HL-60 (cell line): ENCODE measurements at regions not wholly inside any gene's neighbourhood (a gene's known extent, or its start where the extent isn't known, plus 50 kb on each side); places are given as distances from the start of the nearest gene placed in this dataset.

Experiments
- DNase-seq, 2 experiments: peaks; one replicate each; pipeline ENCODE4 v3.0.0-alpha.2; 2010 to 2020; ENCODE audit warnings: low read depth in 1 of 2, low spot score in 1 of 2
- H3K27ac ChIP-seq: fragments of 250-450 bp; sonication (Bioruptor Pico); replicated peaks from 2 replicates; pipeline ENCODE4 v1.5.1; 2020; ENCODE audit warnings: mild to moderate bottlenecking, moderate library complexity
- H3K27me3 ChIP-seq: fragments of 250-450 bp; sonication (Bioruptor Pico); 2 replicates; pipeline ENCODE4 v1.5.1; 2021; ENCODE audit warnings: mild to moderate bottlenecking, moderate library complexity; ENCODE audit not compliant: insufficient read depth, poor library complexity, severe bottlenecking
- H3K4me3 ChIP-seq: replicated peaks from 2 replicates; pipeline ENCODE4 v1.5.1; 2011; ENCODE audit warnings: mild to moderate bottlenecking, control low read depth, low read length; ENCODE audit not compliant: insufficient read depth
- CTCF ChIP-seq: IDR thresholded peaks from one replicate; pipeline ENCODE4 v1.5.1; 2011; ENCODE audit warnings: low read length, control low read depth, inconsistent platforms; ENCODE audit not compliant: insufficient read depth
- GABPA ChIP-seq: IDR thresholded peaks from 2 replicates; pipeline ENCODE4 v1.6.1; 2012; ENCODE audit warnings: low read depth
- POLR2AphosphoS5 ChIP-seq: IDR thresholded peaks from 2 replicates; pipeline ENCODE4 v1.6.1; 2012; ENCODE audit warnings: low read depth
- REST ChIP-seq: IDR thresholded peaks from 2 replicates; pipeline ENCODE4 v1.6.1; 2012; ENCODE audit warnings: low read depth; ENCODE audit not compliant: insufficient replicate concordance
- SPI1 ChIP-seq: IDR thresholded peaks from 2 replicates; pipeline ENCODE4 v1.6.1; 2012; ENCODE audit warnings: low read depth, mild to moderate bottlenecking, borderline replicate concordance

- peak in 1 of 2 experiments; percentile 10 for DNase-seq
- no peak overlapping the region for H3K27ac ChIP-seq
- H3K27me3 ChIP-seq, result no peaks in the 10 kb centered on the region
- no peak overlapping the region for H3K4me3 ChIP-seq
- no peak for TF ChIP-seq REST
- no peak for TF ChIP-seq POLR2AphosphoS5
- no peak for TF ChIP-seq GABPA
- TF ChIP-seq SPI1, result no peak
- TF ChIP-seq CTCF, result peak; percentile 70
Measured at GRCh38 chr12:105705765-105706164, 375.3 kb downstream of the C12orf75 start.

- Histone ChIP-seq H3K4me3 (no peak overlapping the region), H3K27ac (no peak overlapping the region), H3K27me3 (no peaks in the 10 kb centered on the region)
- DNase-seq, result no peak
- no peak for TF ChIP-seq CTCF
- TF ChIP-seq SPI1, result no peak
- TF ChIP-seq REST, result no peak
- TF ChIP-seq POLR2AphosphoS5, result no peak
- TF ChIP-seq GABPA, result no peak
Measured at GRCh38 chr12:105706321-105706972, 376.0 kb downstream of the C12orf75 start.

- no peak for DNase-seq
- no peak for TF ChIP-seq GABPA
- TF ChIP-seq REST, result no peak
- no peak for TF ChIP-seq SPI1
- TF ChIP-seq CTCF, result no peak
- no peak for TF ChIP-seq POLR2AphosphoS5
- H3K27me3 ChIP-seq, result no peaks in the 10 kb centered on the region
- no peak overlapping the region for H3K27ac ChIP-seq
- H3K4me3 ChIP-seq, result no peak overlapping the region
Measured at GRCh38 chr12:105706973-105707334, 376.5 kb downstream of the C12orf75 start.
